CD4-positive, alpha-beta T cell treated with Interleukin-17A for 1 hour (primary cell): ENCODE measurements at regions not wholly inside any gene's neighbourhood (a gene's known extent, or its start where the extent isn't known, plus 50 kb on each side); places are given as distances from the start of the nearest gene placed in this dataset.
A peak's percentile ranks its signal among the peaks of the same experiment; 100 is the strongest.
"Not testable (repeated sequence)": the region's sequence is repeated elsewhere in the genome, so short reads cannot be mapped to it uniquely, and the experiment has no call there.

Experiments
- DNase-seq: peaks from one replicate; pipeline ENCODE4 v3.0.0-alpha.2; 2020

GRCh38 chr20:51154708-51155690 lies 132.1 kb upstream of the KCNG1 start:
- DNase-seq, result no peak

DNA sequence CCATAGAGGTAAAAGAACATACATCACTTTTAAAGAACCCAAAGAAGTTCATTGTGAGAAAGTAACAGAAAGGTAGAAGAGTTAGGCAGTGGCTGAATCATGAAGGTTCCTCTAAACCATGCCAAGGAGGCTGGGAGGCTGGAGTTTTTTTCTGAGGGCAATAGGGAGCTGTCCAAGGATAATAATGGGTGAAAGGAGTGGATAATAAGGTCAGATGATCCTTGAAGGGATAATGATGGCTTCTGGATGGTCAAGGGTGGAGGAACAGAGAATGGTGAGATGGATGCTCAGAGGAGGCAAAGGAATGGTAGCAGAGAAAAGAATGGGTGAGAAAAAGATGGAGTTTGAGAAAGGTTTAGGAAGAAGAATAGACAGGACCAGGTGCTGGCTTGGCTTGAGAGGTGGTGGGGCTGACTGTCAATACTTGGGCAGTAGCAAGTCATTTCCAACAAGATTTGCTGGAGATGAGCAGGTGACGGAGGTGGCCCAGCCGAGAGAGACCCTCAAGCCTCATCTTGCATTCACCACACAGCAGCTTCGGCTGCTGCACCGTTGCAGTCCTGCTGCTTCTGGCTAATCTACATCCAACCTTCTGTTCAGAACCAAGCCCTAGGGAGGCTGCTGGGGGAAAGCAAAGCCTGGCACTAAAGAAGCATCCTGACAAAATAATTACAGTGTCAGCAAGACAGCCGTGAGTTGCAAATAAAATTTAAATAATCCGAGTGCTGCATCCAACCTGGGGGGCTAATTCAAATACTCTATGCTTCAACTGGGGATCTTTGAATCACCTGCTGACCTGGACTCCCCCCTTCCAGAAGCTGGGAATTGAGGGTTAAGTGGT lies 131.2 kb upstream of the KCNG1 start:
- no peak for DNase-seq

DNA sequence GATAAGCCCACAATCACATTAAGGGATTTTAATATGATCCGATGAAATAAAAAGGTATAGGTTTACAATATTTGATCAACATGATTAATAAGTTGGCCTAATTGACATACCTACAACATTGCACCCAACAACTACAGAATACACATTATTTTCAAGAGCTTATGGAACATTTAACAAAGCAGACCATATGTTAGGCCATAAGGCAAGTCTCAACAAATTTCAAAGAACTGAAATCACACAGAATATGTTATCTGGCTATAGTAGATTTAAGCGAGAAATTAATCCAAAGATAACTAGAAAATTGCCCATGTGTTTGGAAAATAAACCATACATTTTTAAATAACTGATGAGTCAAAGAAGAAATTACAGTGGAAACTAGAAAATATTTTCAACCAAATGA lies 126.0 kb upstream of the KCNG1 start:
- no peak for DNase-seq

DNA sequence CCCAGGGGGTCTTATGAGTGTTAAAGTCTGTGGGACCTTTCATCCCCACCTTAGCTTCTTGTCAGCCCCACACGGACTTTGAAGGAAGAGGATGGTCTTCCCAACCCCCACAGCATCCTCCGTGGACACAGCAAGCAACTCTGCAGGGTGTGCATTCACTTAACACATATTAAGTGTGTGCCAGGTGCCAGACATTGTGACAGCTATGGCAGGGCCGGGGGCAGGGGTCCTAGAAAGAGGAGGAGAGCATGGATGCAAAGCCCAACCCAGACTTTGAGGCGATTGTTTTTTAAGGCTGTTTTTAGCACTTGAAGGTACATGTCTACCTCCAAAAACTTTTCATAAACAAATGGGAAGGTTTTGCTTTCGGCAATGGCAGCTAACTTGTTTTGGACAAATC lies 121.6 kb upstream of the KCNG1 start:
- DNase-seq, result no peak

- no peak for DNase-seq
Measured at GRCh38 chr20:51143652-51144051, 120.7 kb upstream of the KCNG1 start.

DNA sequence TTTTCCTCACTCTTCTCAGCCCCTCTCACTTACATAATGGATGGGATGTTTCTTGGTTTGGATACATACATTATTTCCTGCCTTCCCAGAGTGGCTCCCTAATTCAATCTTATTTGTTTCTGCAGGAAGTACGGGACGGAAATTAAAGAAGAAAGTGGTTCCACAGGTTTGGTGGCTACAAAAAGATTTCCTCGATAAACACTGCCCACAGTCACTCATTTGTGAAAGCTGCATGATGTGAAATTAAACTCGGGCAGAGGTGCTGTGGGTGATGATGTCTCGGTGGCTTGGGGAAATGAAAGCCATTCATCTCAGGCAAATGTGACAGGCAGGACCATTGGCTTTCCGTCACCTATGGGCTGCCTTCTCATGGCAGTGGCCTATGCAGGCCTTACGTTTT lies 119.5 kb upstream of the KCNG1 start:
- no peak for DNase-seq

- DNase-seq, result no peak
Measured at GRCh38 chr20:51140671-51141070, 117.8 kb upstream of the KCNG1 start.

DNA sequence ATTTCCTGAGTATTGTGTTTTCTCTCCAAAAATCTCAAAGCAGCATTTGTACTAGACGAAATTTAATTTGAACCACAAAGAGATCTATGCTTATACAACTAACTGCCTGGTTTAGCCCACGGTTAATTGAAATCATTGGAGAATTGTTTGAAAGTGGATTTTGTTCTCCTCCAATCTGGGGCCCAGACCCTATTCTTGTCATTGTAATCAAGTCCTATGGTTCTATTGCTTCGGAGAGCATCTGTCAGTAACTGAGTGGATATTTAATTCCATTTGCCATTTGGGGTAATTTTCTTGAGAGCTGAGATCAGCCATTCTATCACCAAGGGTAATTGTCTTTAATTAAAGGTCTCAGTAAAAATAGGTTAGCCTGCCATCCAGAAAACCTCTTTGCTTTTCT lies 117.0 kb upstream of the KCNG1 start:
- no peak for DNase-seq

GRCh38 chr20:51138576-51138975 lies 115.7 kb upstream of the KCNG1 start:
- no peak for DNase-seq

DNA sequence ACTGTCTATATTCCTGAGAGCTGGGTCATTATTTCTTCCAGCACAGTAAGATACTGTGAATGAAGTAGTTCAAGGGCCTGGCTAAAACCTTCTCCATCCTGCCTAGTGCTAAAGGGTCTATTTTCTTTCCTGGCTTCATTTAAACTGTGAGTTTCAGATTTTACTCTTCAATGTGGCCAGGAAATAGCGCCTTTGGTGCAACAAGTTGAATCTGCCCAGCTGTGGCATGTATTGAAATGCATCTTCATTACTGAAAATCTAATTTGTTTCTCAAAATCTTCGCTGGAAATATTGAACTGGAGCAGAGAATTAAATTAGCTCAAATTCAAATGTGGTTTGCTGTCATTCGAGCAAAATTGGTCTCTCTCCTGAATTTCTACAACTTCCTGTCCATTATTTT lies 114.6 kb upstream of the KCNG1 start:
- no peak for DNase-seq

DNA sequence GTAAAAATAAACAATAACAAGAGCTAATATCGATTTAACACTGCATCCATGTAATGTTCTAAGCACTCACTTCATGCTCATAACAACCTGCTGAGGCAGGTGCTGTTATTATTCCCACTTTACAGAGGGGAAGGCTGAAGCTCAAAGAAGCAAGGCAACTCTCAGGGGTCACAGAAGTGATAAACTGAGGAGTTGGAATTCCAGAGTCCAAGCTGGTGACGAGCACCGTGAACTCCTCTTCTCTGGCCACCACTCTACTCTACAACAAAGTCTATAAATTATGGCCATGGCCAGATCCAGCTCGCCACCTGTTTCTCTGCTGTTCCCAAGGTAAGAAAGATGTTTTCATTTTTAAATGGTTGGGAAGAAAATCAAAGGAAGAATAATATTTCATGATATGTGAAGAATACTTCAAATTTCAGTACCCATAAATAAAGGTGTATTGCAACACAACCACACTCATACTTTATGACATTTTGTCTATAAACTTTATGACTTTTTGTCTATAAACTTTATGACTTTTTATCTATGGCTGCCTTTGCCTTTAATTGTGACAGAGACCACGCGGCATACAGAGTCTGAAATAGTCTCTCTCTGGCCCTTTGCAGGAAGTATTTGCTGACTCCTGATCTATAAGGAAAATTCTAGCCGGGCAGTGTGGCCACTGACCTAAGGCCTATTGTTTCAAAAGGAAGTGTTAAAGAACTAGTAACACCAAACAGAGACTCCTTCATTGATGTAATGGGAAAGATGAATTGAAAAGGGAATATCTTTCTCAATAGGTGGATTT lies 113.2 kb upstream of the KCNG1 start:
- DNase-seq, result no peak

DNA sequence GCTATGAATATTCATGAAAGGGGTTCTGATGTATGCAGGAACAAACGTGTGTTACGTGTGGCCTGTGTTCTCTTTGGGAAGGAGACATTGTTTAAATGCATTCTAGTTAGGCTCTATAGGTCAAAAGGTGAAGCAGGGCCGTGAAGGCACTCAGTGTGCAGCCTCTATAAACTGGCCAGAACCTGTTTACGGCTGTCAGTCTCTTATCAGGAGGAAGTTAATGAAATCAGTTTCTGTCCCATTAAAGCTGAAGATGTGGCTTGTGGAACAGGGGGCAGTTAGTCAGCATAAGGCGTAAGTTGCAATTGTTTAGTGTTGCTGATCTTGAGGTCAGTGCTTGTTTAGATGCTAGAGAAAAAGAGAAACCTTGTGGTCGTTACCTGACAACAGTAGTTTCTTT lies 111.5 kb upstream of the KCNG1 start:
- no peak for DNase-seq

- DNase-seq, result no peak
Measured at GRCh38 chr20:51132279-51132678, 109.4 kb upstream of the KCNG1 start.

GRCh38 chr20:51131811-51132210 lies 108.9 kb upstream of the KCNG1 start:
- DNase-seq, result no peak

DNA sequence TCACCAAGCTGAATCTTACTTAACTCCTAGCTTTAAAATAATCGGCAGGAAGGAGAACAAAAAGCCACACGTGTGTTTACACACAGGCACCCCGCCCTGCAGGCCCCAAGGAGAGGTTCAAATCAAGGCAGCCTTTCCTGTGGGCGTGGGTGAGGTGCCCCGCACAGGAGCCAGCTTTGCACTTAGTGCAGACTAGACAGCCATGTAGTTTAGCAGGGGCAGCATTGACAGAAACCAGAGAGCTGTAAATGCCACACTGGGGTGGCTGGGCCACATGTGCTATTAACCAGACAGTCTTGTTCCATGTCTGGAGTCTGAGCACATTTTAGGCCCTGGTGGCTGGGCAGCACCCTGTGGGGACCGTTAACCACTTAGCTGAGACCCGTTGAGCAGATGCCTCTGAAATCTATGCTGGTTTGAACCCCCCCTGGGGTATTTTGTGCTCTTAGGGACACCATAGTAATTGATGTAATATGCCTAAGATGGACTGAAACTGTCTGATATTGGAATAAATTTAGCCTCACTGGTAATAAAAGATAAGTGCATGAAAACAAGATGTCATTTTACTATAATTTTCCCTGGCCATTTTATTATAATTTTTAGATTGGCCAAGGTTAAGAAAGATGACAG lies 106.4 kb upstream of the KCNG1 start:
- DNase-seq, result peak; percentile 0

DNA sequence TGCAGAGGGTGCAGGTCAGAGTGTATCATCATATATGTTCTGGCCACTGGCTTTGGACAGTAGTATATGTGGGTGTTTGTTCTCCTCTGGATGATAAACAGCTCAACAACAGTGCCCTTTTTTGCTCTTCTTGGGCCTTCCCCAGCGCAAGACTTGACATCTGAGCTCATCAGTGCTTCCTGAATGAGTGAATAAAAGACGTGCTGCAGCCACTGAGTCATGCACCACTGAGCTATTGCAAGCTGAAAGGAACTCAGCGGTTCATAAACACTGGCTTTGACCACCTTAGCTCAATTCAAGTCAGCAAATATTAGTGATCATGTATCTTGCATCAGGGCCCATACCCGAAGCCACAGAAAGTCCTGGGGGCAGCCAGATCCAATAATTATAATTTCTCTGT lies 105.3 kb upstream of the KCNG1 start:
- no peak for DNase-seq

DNA sequence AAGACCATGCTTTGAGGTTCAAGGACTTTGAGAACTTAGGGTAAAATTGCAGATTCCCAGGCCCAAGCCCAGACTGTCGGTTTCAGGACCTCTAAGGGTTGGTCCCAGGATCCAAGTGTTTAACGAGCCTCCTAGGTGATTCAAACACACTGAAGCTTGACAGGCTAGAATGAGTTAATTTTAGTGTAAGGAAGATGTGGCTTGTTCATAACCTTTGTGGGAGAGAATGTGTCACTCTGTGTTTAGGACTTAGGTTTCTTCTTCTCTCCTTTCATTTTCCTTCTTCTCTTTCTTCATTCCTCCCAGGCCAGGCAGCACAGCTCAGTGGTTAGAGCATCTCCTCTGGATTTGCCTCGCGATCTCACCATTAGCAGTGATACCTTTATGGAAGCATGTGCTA lies 104.8 kb upstream of the KCNG1 start:
- no peak for DNase-seq

- no peak for DNase-seq
Measured at GRCh38 chr20:51126337-51126736, 103.4 kb upstream of the KCNG1 start.

- DNase-seq, result no peak
Measured at GRCh38 chr20:51125780-51126179, 102.9 kb upstream of the KCNG1 start.

DNA sequence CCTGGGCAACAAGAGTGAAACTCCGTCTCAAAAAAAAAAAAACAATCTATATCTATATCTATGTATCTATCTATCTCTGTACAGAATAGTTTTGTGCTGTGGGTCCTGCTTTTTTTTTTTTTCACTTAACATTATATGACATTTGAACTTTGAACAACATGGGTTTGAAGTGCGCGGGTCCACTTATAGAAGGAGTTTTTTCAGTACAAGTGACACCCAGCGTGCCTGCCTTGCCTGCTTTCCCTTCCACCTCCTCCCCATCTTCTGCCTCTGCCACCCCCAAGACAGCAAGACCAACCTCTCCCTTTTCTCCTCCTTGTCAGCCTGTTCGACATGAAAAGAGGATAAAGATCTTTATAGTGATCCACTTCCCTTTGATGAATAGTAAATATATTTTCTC lies 102.2 kb upstream of the KCNG1 start:
- DNase-seq, result no peak

GRCh38 chr20:51123887-51124286 lies 101.0 kb upstream of the KCNG1 start:
- DNase-seq, result not testable (repeated sequence)

- no peak for DNase-seq
Measured at GRCh38 chr20:51122931-51123658, 100.2 kb upstream of the KCNG1 start.
